ENCODE measurements at regions not wholly inside any gene's neighbourhood (a gene's known extent, or its start where the extent isn't known, plus 50 kb on each side); places are given as distances from the start of the nearest gene placed in this dataset.

- no peak for DNase-seq
- TF ChIP-seq POLR2A (IDR thresholded peaks at IDR 0.05) (no peak), CTCF (IDR thresholded peaks at IDR 0.05) (no peak)
- Histone ChIP-seq H3K4me3 (no peak overlapping the region), H3K27ac (no peak overlapping the region), H3K36me3 (no peaks in the 10 kb centered on the region), H3K4me1 (no peaks in the 10 kb centered on the region), H3K27me3 (no peaks in the 10 kb centered on the region), H3K9me3 (no peaks in the 10 kb centered on the region)
These were observed 143.9 kb upstream of the DIO3 start for GRCh38 chr14:101417434-101417833.

- Histone ChIP-seq H3K4me3 (no peak overlapping the region), H3K27ac (no peak overlapping the region), H3K4me1 (no peaks in the 10 kb centered on the region), H3K9me3 (no peaks in the 10 kb centered on the region), H3K27me3 (no peaks in the 10 kb centered on the region), H3K36me3 (no peaks in the 10 kb centered on the region)
- TF ChIP-seq CTCF (IDR thresholded peaks at IDR 0.05) (no peak), POLR2A (IDR thresholded peaks at IDR 0.05) (no peak)
- no peak for DNase-seq
These were observed 142.7 kb upstream of the DIO3 start for GRCh38 chr14:101418601-101419000.

- H3K4me1 ChIP-seq: no peaks in the 10 kb centered on the region
- H3K4me3 ChIP-seq: no peak overlapping the region
- H3K36me3 ChIP-seq: no peaks in the 10 kb centered on the region
- no peak overlapping the region for H3K27ac ChIP-seq
- TF ChIP-seq POLR2A (IDR thresholded peaks at IDR 0.05) (no peak), CTCF (IDR thresholded peaks at IDR 0.05) (no peak)
- H3K27me3 ChIP-seq: no peaks in the 10 kb centered on the region
- no peak for DNase-seq
- H3K9me3 ChIP-seq: peaks cover 0 to 3% (median 0%) of the 10 kb centered on the region in 4 donors
These were observed 134.8 kb upstream of the DIO3 start for GRCh38 chr14:101426466-101426865.

GRCh38 chr14:101428409-101428808 is 132.9 kb upstream of the DIO3 start:
- Histone ChIP-seq H3K27me3 (no peaks in the 10 kb centered on the region), H3K27ac (no peak overlapping the region), H3K4me3 (no peak overlapping the region), H3K9me3 (peaks cover 0 to 3% (median 0%) of the 10 kb centered on the region in 4 donors), H3K36me3 (no peaks in the 10 kb centered on the region), H3K4me1 (no peaks in the 10 kb centered on the region)
- no peak for DNase-seq
- no peak for TF ChIP-seq POLR2A (IDR thresholded peaks at IDR 0.05)
- no peak for TF ChIP-seq CTCF (IDR thresholded peaks at IDR 0.05)

- DNase-seq: no peak
- no peaks in the 10 kb centered on the region for H3K27me3 ChIP-seq
- no peak overlapping the region for H3K4me3 ChIP-seq
- no peaks in the 10 kb centered on the region for H3K4me1 ChIP-seq
- H3K9me3 ChIP-seq: no peaks in the 10 kb centered on the region
- TF ChIP-seq POLR2A (IDR thresholded peaks at IDR 0.05) (no peak), CTCF (IDR thresholded peaks at IDR 0.05) (no peak)
- no peaks in the 10 kb centered on the region for H3K36me3 ChIP-seq
- H3K27ac ChIP-seq: no peak overlapping the region
These were observed 125.7 kb upstream of the DIO3 start for GRCh38 chr14:101435546-101435945.

GRCh38 chr14:101439023-101439422 is 122.3 kb upstream of the DIO3 start:
- Histone ChIP-seq H3K27me3 (no peaks in the 10 kb centered on the region), H3K4me1 (no peaks in the 10 kb centered on the region), H3K9me3 (no peaks in the 10 kb centered on the region), H3K4me3 (no peak overlapping the region), H3K36me3 (no peaks in the 10 kb centered on the region), H3K27ac (no peak overlapping the region)
- TF ChIP-seq CTCF (IDR thresholded peaks at IDR 0.05): no peak
- no peak for TF ChIP-seq POLR2A (IDR thresholded peaks at IDR 0.05)
- no peak for DNase-seq
